K562 (cell line): ENCODE measurements at regions not wholly inside any gene's neighbourhood (a gene's known extent, or its start where the extent isn't known, plus 50 kb on each side); places are given as distances from the start of the nearest gene placed in this dataset.

Experiments
- ATAC-seq: fragments of 200-7000 bp; cut with Tn5 transposase; 3 replicates; pipeline ENCODE4 v1.9.1; 2020; ENCODE audit warnings: moderate library complexity
- BruUV-seq: library from RNA; stranded (reverse); fragments of 400-500 nt; replicated peaks from 2 replicates; lab custom pipeline; 2021; lab: Mats Ljungman, UMichigan
- CTCF ChIA-PET: fragments of 300-600 bp; formaldehyde crosslinking; extraction: SDS; loops from one replicate; lab custom pipeline; 2021; ENCODE audit warnings: low intra/inter-chr PET ratio; lab: Yijun Ruan, JAX
- POLR2A ChIA-PET: fragments of 300-600, 350-650 bp; sonication (Branson Sonifier 250); formaldehyde crosslinking; extraction: SDS; loops from one replicate; lab custom pipeline; 2021; ENCODE audit warnings: antibody characterized with exemption, inconsistent platforms; lab: Yijun Ruan, JAX
- DNase-seq, 4 experiments: peaks; one replicate each; pipeline versions ENCODE4 v3.0.0 to v3.0.0-alpha.2; 2011 to 2018; ENCODE audit warnings: low spot score in 3 of 4, mixed read lengths in 3 of 4; ENCODE audit errors: extremely low read depth in 1 of 4
- FAIRE-seq: peaks from 2 replicates; lab custom pipeline; 2011; peaks lifted over from hg19 to GRCh38; lab: Jason Lieb, UNC
- H2AFZ ChIP-seq: 2 replicates; pipeline ENCODE4 v1.6.0; 2011; ENCODE audit warnings: low read depth, low read length, control low read depth, inconsistent platforms
- H3K27ac ChIP-seq: fragments of 200-600 bp; 3 replicates; pipeline ENCODE4 v1.8.0; 2011; ENCODE audit warnings: low read depth, mild to moderate bottlenecking, control low read depth, inconsistent platforms, low read length, moderate library complexity, mixed read lengths; ENCODE audit errors: extremely low read depth
- H3K27me3 ChIP-seq, 2 experiments: fragments of 300-600 bp in 1 of 2; 2 replicates in 1 of 2; 3 replicates in 1 of 2; pipeline versions ENCODE4 v1.6.0 to v1.8.0; 2011; ENCODE audit warnings: inconsistent platforms in 2 of 2, low read length in 2 of 2, mild to moderate bottlenecking in 1 of 2, mixed read lengths in 1 of 2, moderate library complexity in 1 of 2; ENCODE audit not compliant: control insufficient read depth in 2 of 2, insufficient read depth in 2 of 2
- H3K36me3 ChIP-seq: fragments of 300-600 bp; 3 replicates; pipeline ENCODE4 v1.8.0; 2011; ENCODE audit warnings: mild to moderate bottlenecking, low read length, inconsistent platforms; ENCODE audit not compliant: control insufficient read depth, insufficient read depth
- H3K4me1 ChIP-seq, 2 experiments: fragments of 200-600 bp in 1 of 2; replicated peaks in 1 of 2; 2 replicates in 1 of 2; 3 replicates in 1 of 2; pipeline versions ENCODE4 v1.5.1 to v1.8.0; 2011; ENCODE audit warnings: inconsistent platforms in 2 of 2, low read length in 2 of 2, mild to moderate bottlenecking in 1 of 2, mixed read lengths in 1 of 2, moderate library complexity in 1 of 2; ENCODE audit not compliant: control insufficient read depth in 2 of 2, insufficient read depth in 2 of 2
- H3K4me2 ChIP-seq: 2 replicates; pipeline ENCODE4 v1.6.1; 2011; ENCODE audit warnings: low read length, control low read depth, inconsistent platforms, mixed read lengths; ENCODE audit not compliant: insufficient read depth
- H3K4me3 ChIP-seq: fragments of 200-600 bp; sonication (generic), shearing (Covaris generic); 2 replicates; pipeline ENCODE4 v1.5.1; 2016; ENCODE audit warnings: control low read depth, inconsistent platforms
- H3K79me2 ChIP-seq: fragments of 200-600 bp; 3 replicates; pipeline ENCODE4 v1.8.0; 2011; ENCODE audit warnings: low read length, inconsistent platforms; ENCODE audit not compliant: control insufficient read depth, insufficient read depth
- H3K9ac ChIP-seq, 2 experiments: 2 replicates each; pipeline versions ENCODE4 v1.6.0 to v1.6.1; 2011; ENCODE audit warnings: low read depth in 2 of 2, low read length in 2 of 2, control low read depth in 1 of 2, inconsistent platforms in 1 of 2, mild to moderate bottlenecking in 1 of 2, mixed read lengths in 1 of 2; ENCODE audit not compliant: insufficient read depth in 1 of 2
- H3K9me1 ChIP-seq: one replicate; pipeline ENCODE4 v1.6.0; 2011; ENCODE audit warnings: inconsistent platforms, mild to moderate bottlenecking, low read length, moderate library complexity; ENCODE audit not compliant: control insufficient read depth, insufficient read depth
- H3K9me3 ChIP-seq: replicated peaks from 2 replicates; pipeline ENCODE4 v1.5.1; 2011; ENCODE audit warnings: low read depth, low read length, inconsistent platforms; ENCODE audit not compliant: control insufficient read depth, insufficient read depth
- H4K20me1 ChIP-seq: replicated peaks from 2 replicates; pipeline ENCODE4 v1.6.1; 2011; ENCODE audit warnings: low read length, inconsistent platforms, mixed read lengths; ENCODE audit not compliant: control insufficient read depth, insufficient read depth
- HDAC2 ChIP-seq: fragments of 450-650 bp; IDR thresholded peaks from 2 replicates; pipeline ENCODE4 v1.6.1; 2016; ENCODE audit warnings: mild to moderate bottlenecking
- SIN3B ChIP-seq: fragments of 450-650 bp; IDR thresholded peaks from 2 replicates; pipeline ENCODE4 v1.6.1; 2017; ENCODE audit warnings: low read depth, mild to moderate bottlenecking, moderate library complexity
- ZNF184 ChIP-seq: sonication (generic); formaldehyde crosslinking; IDR thresholded peaks from 2 replicates; pipeline ENCODE4 v1.5.0; 2020; ENCODE audit warnings: missing genetic modification reagents
- WGBS: fragments of 100-300 bp; shearing (Covaris generic); methylation state at CpG from one replicate; pipeline ENCODE4 v1.1.6; 2016; ENCODE audit warnings: low coverage, mixed read lengths; ENCODE audit not compliant: insufficient coverage; ENCODE audit errors: missing lambda C conversion rate; 5-methylcytosine and 5-hydroxymethylcytosine counted together
- in situ Hi-C: fragments of 300-500 bp; cut with MboI; formaldehyde crosslinking; loops from 4 replicates; pipeline ENCODE4 v1.15.0; 2018; ENCODE audit warnings: inconsistent platforms, mixed read lengths
- intact Hi-C: fragments of 100-400 bp; cut with micrococcal nuclease; formaldehyde crosslinking; loops from 2 replicates; pipeline ENCODE4 v1.14.2; 2022
- TF ChIP-seq, protein P1 (sequence below): fragments of 450-650 bp; IDR thresholded peaks from 2 replicates; pipeline ENCODE4 v1.6.1; 2016; ENCODE audit warnings: mild to moderate bottlenecking
- TF ChIP-seq, protein P2 (sequence below): sonication (generic); formaldehyde crosslinking; IDR thresholded peaks from 2 replicates; pipeline ENCODE4 v1.9.0; 2022; ENCODE audit warnings: mild to moderate bottlenecking, missing genetic modification reagents
- TF ChIP-seq, protein P3 (sequence below): sonication (generic); formaldehyde crosslinking; IDR thresholded peaks from 2 replicates; pipeline ENCODE4 v1.8.0; 2023; ENCODE audit warnings: mild to moderate bottlenecking, missing genetic modification reagents

DNA sequence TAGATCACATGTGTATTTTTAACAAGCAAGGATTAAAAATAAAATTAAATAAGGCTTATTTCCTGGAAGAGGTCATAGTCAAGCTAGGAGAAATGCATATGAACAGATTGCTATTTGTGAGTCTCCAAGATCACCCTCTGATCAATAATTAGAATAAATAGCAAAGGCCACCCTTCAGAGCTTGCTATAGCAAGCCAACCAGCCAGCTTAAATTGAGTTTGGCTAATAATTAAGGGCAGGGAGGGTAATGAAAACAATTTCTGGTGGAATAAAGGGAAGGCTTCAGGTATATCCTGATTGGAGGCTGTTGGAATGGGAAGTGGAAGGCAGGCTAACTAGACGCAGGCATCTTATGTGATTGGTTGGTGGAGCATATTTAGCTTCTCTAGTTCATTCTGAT, 403.5 kb downstream of the ARL4A start:
- intact Hi-C loops: no loop called here
- ATAC-seq (no peak), DNase-seq (no peak)

DNA sequence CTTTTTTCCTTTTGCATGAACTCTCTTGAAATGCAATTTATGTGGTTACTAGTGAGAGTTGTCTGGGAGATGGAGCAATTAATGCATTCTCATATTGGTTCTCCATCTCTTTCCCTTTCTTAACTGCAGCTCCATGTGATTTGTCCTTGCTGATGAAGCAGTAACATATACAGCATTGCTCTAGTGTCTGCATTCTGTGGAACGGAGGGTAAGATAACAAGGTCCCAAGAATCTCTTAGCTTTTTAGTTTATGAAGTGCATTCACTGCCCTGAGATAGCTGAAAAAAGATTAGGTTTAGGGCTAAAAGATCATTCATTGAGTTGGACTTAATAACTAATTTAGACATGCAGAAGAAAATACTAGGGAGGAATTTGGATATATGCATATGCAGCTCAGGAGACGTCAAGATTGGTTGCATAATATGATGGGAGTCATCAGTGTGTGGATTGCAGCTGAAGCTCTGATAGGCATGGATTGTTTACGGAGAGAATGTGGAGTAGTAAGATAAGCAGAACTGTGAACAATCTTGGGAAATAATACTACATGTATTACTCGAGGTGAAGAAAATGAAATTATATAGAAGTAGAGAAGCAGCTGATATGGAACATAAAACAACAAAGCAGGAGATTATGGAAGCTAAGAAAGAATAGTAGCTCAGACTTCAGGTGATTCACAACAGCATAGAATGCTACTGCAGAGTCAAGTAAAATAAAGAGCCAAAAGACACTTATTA, 404.7 kb downstream of the ARL4A start:
- peak; percentile 11 for FAIRE-seq
- H3K27me3 ChIP-seq: no peaks in the 10 kb centered on the region
- ChIA-PET POLR2A (interaction anchor here (1.0 to 1.5 kb wide), 4 partner anchors 13 to 404 kb away, joined by 3 to 4 read pairs (median 3); no protein-coding TSS in a partner anchor), CTCF (no interaction called here)
- intact Hi-C loops: no loop called here
- no peaks in the 10 kb centered on the region for H4K20me1 ChIP-seq
- peak overlapping the region; percentile 3; the same call in 1 of the 2 replicates for H3K4me2 ChIP-seq
- no peaks in the 10 kb centered on the region for H3K79me2 ChIP-seq
- DNase-seq: peak in 3 of 4 experiments; percentile 10 to 48 (median 32)
- H3K9ac ChIP-seq: no peak overlapping the region
- no TSS peak for BruUV-seq
- ATAC-seq: peak; percentile 86
- no peak overlapping the region for H3K27ac ChIP-seq
- H3K4me3 ChIP-seq: no peak overlapping the region
- no peaks in the 10 kb centered on the region for H3K36me3 ChIP-seq
- H3K9me3 ChIP-seq: no peaks in the 10 kb centered on the region
- in situ Hi-C loops: no loop called here
- WGBS: 5% methylated on average over 4 of the region's 4 CpGs
- H2AFZ ChIP-seq: no peak overlapping the region
- no peaks in the 10 kb centered on the region for H3K9me1 ChIP-seq
- peaks cover 0 to 4% of the 10 kb centered on the region in 2 experiments; a peak in 2 of 5 replicates for H3K4me1 ChIP-seq
- TF ChIP-seq, protein P1, sequence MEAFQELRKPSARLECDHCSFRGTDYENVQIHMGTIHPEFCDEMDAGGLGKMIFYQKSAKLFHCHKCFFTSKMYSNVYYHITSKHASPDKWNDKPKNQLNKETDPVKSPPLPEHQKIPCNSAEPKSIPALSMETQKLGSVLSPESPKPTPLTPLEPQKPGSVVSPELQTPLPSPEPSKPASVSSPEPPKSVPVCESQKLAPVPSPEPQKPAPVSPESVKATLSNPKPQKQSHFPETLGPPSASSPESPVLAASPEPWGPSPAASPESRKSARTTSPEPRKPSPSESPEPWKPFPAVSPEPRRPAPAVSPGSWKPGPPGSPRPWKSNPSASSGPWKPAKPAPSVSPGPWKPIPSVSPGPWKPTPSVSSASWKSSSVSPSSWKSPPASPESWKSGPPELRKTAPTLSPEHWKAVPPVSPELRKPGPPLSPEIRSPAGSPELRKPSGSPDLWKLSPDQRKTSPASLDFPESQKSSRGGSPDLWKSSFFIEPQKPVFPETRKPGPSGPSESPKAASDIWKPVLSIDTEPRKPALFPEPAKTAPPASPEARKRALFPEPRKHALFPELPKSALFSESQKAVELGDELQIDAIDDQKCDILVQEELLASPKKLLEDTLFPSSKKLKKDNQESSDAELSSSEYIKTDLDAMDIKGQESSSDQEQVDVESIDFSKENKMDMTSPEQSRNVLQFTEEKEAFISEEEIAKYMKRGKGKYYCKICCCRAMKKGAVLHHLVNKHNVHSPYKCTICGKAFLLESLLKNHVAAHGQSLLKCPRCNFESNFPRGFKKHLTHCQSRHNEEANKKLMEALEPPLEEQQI: peak; percentile 68; the same call in 1 of the 2 replicates
- TF ChIP-seq HDAC2: peak; percentile 77; the same call in 1 of the 2 replicates
- TF ChIP-seq, protein P2, sequence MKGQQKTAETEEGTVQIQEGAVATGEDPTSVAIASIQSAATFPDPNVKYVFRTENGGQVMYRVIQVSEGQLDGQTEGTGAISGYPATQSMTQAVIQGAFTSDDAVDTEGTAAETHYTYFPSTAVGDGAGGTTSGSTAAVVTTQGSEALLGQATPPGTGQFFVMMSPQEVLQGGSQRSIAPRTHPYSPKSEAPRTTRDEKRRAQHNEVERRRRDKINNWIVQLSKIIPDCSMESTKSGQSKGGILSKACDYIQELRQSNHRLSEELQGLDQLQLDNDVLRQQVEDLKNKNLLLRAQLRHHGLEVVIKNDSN (CRISPR knock-in tag): no peak
- no peak for TF ChIP-seq SIN3B

More for the DNA sequence above, 403.5 kb downstream of the ARL4A start:
- no peaks in the 10 kb centered on the region for H4K20me1 ChIP-seq
- peaks cover 0 to 4% of the 10 kb centered on the region in 2 experiments; a peak in 2 of 5 replicates for H3K4me1 ChIP-seq
- no peaks in the 10 kb centered on the region for H3K79me2 ChIP-seq
- in situ Hi-C loops: no loop called here
- no peaks in the 10 kb centered on the region for H3K9me3 ChIP-seq
- no peak overlapping the region for H3K9ac ChIP-seq
- H3K36me3 ChIP-seq: no peaks in the 10 kb centered on the region
- no peak for FAIRE-seq
- H3K27me3 ChIP-seq: no peaks in the 10 kb centered on the region
- H3K4me2 ChIP-seq: no peak overlapping the region
- 13% methylated on average over 1 of the region's 1 CpG for WGBS
- TF ChIP-seq, protein P3, sequence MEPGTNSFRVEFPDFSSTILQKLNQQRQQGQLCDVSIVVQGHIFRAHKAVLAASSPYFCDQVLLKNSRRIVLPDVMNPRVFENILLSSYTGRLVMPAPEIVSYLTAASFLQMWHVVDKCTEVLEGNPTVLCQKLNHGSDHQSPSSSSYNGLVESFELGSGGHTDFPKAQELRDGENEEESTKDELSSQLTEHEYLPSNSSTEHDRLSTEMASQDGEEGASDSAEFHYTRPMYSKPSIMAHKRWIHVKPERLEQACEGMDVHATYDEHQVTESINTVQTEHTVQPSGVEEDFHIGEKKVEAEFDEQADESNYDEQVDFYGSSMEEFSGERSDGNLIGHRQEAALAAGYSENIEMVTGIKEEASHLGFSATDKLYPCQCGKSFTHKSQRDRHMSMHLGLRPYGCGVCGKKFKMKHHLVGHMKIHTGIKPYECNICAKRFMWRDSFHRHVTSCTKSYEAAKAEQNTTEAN (CRISPR knock-in tag): no peak
- TF ChIP-seq ZNF184 (CRISPR knock-in tag): no peak
- no peak overlapping the region for H2AFZ ChIP-seq
- ChIA-PET POLR2A (no interaction called here), CTCF (no interaction called here)
- no peak overlapping the region for H3K27ac ChIP-seq
- no TSS peak for BruUV-seq
- no peaks in the 10 kb centered on the region for H3K9me1 ChIP-seq
- no peak overlapping the region for H3K4me3 ChIP-seq
